GM12878 (cell line): ENCODE measurements at regions not wholly inside any gene's neighbourhood (a gene's known extent, or its start where the extent isn't known, plus 50 kb on each side); places are given as distances from the start of the nearest gene placed in this dataset.

Experiments used
- CHD1 ChIP-seq: IDR thresholded peaks from 2 replicates; pipeline ENCODE4 v1.6.1; 2012; ENCODE audit warnings: low read depth, low read length, improper control_type of control experiment
- EZH2 ChIP-seq: IDR thresholded peaks from 2 replicates; pipeline ENCODE4 v1.6.1; 2012; ENCODE audit warnings: low read depth, mild to moderate bottlenecking, control low read depth, inconsistent platforms, low read length, borderline replicate concordance; ENCODE audit not compliant: control insufficient read depth
- POLR2A ChIP-seq: IDR thresholded peaks from 2 replicates; pipeline ENCODE4 v1.6.1; 2011; ENCODE audit warnings: low read depth, mild to moderate bottlenecking, low read length
- TAF1 ChIP-seq: IDR thresholded peaks from 2 replicates; pipeline ENCODE4 v1.6.1; 2011; ENCODE audit warnings: mild to moderate bottlenecking, low read depth, low read length, borderline replicate concordance
- WRNIP1 ChIP-seq: IDR thresholded peaks from 2 replicates; pipeline ENCODE4 v1.6.1; 2011; ENCODE audit warnings: low read depth, low read length, improper control_type of control experiment, borderline replicate concordance
- TF ChIP-seq, protein P1 (sequence below), 3 experiments: IDR thresholded peaks in 2 of 3; conservative IDR thresholded peaks in 1 of 3; 2 replicates each; pipeline ENCODE4 v1.5.1; 2011; ENCODE audit warnings: low read depth in 3 of 3, low read length in 3 of 3, mild to moderate bottlenecking in 3 of 3, control low read depth in 2 of 3, moderate library complexity in 2 of 3, inconsistent platforms in 1 of 3, mixed read lengths in 1 of 3; ENCODE audit not compliant: control insufficient read depth in 2 of 3, insufficient read depth in 1 of 3; ENCODE audit errors: extremely low read depth in 1 of 3
- TF ChIP-seq, protein P2 (sequence below): fragments of 450-650 bp; formaldehyde crosslinking; IDR thresholded peaks from 2 replicates; pipeline ENCODE4 v1.4.0; 2020; ENCODE audit warnings: mild to moderate bottlenecking, moderate library complexity

DNA sequence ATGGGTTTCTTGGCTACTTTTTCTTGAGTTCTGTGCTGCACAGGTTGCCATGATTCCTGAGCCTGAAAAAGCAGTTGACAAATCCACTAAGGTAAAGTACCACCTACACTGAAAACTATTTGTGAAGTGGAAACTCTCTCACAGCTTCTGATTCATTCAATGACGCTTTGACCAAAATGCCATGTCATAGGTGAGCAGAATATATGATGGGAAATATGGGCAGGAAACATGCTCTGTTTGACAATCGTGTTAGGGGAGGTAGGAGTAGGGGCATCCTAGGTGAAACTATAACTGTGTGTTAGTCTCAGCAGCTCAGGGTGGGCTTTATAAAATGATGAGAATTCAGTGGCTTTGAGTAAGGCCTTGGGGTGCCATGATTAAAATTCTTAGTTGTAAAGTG lies 69.6 kb upstream of the ELMO1 start:
- TF ChIP-seq CHD1 (no peak), TAF1 (no peak), POLR2A (no peak), EZH2 (no peak), WRNIP1 (no peak)
- TF ChIP-seq, protein P1, sequence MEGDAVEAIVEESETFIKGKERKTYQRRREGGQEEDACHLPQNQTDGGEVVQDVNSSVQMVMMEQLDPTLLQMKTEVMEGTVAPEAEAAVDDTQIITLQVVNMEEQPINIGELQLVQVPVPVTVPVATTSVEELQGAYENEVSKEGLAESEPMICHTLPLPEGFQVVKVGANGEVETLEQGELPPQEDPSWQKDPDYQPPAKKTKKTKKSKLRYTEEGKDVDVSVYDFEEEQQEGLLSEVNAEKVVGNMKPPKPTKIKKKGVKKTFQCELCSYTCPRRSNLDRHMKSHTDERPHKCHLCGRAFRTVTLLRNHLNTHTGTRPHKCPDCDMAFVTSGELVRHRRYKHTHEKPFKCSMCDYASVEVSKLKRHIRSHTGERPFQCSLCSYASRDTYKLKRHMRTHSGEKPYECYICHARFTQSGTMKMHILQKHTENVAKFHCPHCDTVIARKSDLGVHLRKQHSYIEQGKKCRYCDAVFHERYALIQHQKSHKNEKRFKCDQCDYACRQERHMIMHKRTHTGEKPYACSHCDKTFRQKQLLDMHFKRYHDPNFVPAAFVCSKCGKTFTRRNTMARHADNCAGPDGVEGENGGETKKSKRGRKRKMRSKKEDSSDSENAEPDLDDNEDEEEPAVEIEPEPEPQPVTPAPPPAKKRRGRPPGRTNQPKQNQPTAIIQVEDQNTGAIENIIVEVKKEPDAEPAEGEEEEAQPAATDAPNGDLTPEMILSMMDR (IDR thresholded peaks at IDR 0.05 in 2 of 3, conservative IDR thresholded peaks at IDR 0.05 in 1 of 3; ENCODE audit: control insufficient read depth in 2 of 3, extremely low read depth in 1 of 3, insufficient read depth in 1 of 3, low read depth in 3 of 3, low read length in 3 of 3) = no peak
- TF ChIP-seq, protein P2, sequence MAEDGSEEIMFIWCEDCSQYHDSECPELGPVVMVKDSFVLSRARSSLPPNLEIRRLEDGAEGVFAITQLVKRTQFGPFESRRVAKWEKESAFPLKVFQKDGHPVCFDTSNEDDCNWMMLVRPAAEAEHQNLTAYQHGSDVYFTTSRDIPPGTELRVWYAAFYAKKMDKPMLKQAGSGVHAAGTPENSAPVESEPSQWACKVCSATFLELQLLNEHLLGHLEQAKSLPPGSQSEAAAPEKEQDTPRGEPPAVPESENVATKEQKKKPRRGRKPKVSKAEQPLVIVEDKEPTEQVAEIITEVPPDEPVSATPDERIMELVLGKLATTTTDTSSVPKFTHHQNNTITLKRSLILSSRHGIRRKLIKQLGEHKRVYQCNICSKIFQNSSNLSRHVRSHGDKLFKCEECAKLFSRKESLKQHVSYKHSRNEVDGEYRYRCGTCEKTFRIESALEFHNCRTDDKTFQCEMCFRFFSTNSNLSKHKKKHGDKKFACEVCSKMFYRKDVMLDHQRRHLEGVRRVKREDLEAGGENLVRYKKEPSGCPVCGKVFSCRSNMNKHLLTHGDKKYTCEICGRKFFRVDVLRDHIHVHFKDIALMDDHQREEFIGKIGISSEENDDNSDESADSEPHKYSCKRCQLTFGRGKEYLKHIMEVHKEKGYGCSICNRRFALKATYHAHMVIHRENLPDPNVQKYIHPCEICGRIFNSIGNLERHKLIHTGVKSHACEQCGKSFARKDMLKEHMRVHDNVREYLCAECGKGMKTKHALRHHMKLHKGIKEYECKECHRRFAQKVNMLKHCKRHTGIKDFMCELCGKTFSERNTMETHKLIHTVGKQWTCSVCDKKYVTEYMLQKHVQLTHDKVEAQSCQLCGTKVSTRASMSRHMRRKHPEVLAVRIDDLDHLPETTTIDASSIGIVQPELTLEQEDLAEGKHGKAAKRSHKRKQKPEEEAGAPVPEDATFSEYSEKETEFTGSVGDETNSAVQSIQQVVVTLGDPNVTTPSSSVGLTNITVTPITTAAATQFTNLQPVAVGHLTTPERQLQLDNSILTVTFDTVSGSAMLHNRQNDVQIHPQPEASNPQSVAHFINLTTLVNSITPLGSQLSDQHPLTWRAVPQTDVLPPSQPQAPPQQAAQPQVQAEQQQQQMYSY = no peak
